Kidney epithelial cell (primary cell): ENCODE measurements at regions not wholly inside any gene's neighbourhood (a gene's known extent, or its start where the extent isn't known, plus 50 kb on each side); places are given as distances from the start of the nearest gene placed in this dataset.

ENCODE experiments used
- DNase-seq: peaks from one replicate; pipeline ENCODE4 v3.0.0-alpha.2; 2010; ENCODE audit warnings: low read depth
- H3K27me3 ChIP-seq: 2 replicates; pipeline ENCODE4 v1.6.0; 2011; ENCODE audit warnings: low read length; ENCODE audit not compliant: control insufficient read depth, insufficient read depth
- H3K36me3 ChIP-seq: 2 replicates; pipeline ENCODE4 v1.5.1; 2011; ENCODE audit warnings: low read length; ENCODE audit not compliant: control insufficient read depth, insufficient read depth
- H3K4me3 ChIP-seq: 2 replicates; pipeline ENCODE4 v1.5.1; 2011; ENCODE audit warnings: low read depth, mild to moderate bottlenecking, control low read depth, low read length
- CTCF ChIP-seq: IDR thresholded peaks from 2 replicates; pipeline ENCODE4 v1.5.1; 2011; ENCODE audit warnings: mild to moderate bottlenecking, moderate library complexity, low read length, control low read depth, inconsistent platforms; ENCODE audit not compliant: insufficient read depth, poor library complexity, severe bottlenecking

GRCh38 chr4:24091639-24092233, 201.9 kb upstream of the PPARGC1A start:
- Histone ChIP-seq H3K36me3 (no peaks in the 10 kb centered on the region), H3K27me3 (no peaks in the 10 kb centered on the region), H3K4me3 (no peak overlapping the region)
- TF ChIP-seq CTCF: no peak
- DNase-seq: no peak

GRCh38 chr4:24089851-24090534, 200.1 kb upstream of the PPARGC1A start:
- no peak for TF ChIP-seq CTCF
- no peak for DNase-seq
- Histone ChIP-seq H3K27me3 (no peaks in the 10 kb centered on the region), H3K36me3 (no peaks in the 10 kb centered on the region), H3K4me3 (no peak overlapping the region)

- no peak for TF ChIP-seq CTCF
- Histone ChIP-seq H3K27me3 (no peaks in the 10 kb centered on the region), H3K4me3 (no peak overlapping the region), H3K36me3 (no peaks in the 10 kb centered on the region)
- no peak for DNase-seq
Observed at GRCh38 chr4:24080871-24081270, 191.0 kb upstream of the PPARGC1A start.

GRCh38 chr4:24078347-24078962, 188.6 kb upstream of the PPARGC1A start:
- Histone ChIP-seq H3K36me3 (no peaks in the 10 kb centered on the region), H3K4me3 (no peak overlapping the region), H3K27me3 (no peaks in the 10 kb centered on the region)
- TF ChIP-seq CTCF: no peak
- no peak for DNase-seq

- no peaks in the 10 kb centered on the region for H3K36me3 ChIP-seq
- H3K27me3 ChIP-seq: no peaks in the 10 kb centered on the region
- DNase-seq: no peak
- no peak overlapping the region for H3K4me3 ChIP-seq
- no peak for TF ChIP-seq CTCF
Observed at GRCh38 chr4:24076811-24077210, 187.0 kb upstream of the PPARGC1A start.
